NOMO-1 treated with DMSO at 0.1 percent for 48 hours (cell line): ENCODE measurements at regions not wholly inside any gene's neighbourhood (a gene's known extent, or its start where the extent isn't known, plus 50 kb on each side); places are given as distances from the start of the nearest gene placed in this dataset.
"Not testable (repeated sequence)": the region's sequence is repeated elsewhere in the genome, so short reads cannot be mapped to it uniquely, and the experiment has no call there.

Experiments
- DNase-seq: peaks from one replicate; lab custom pipeline; 2025; ENCODE audit not compliant: unreplicated experiment; lab: John Stamatoyannopoulos, UW

GRCh38 chr2:59770651-59771050 lies 782.8 kb downstream of the BCL11A start:
- no peak for DNase-seq

- DNase-seq = no peak
Observed at GRCh38 chr2:59761966-59762365, 791.5 kb downstream of the BCL11A start.

DNA sequence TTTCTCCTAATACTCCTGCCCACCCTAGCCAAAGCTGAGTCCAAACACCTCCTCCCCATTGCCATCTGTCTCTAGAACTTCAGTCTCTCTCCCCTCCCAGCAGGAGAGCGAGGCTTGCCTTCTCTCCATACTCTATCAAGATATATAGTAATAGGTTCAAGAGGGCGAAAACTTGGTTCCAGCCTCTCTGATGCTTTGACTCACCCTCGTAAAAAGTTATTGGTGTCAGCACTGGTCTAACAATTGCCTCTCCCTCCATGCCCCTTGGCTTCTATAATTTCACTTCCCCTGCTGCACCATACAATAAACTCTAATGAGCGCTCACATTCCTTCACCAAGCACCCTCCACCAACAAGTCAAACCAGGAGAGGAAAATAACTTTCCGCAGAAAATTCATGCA lies 797.3 kb downstream of the BCL11A start:
- DNase-seq = peak; percentile 42

GRCh38 chr2:59754011-59754735 lies 799.3 kb downstream of the BCL11A start:
- no peak for DNase-seq

DNA sequence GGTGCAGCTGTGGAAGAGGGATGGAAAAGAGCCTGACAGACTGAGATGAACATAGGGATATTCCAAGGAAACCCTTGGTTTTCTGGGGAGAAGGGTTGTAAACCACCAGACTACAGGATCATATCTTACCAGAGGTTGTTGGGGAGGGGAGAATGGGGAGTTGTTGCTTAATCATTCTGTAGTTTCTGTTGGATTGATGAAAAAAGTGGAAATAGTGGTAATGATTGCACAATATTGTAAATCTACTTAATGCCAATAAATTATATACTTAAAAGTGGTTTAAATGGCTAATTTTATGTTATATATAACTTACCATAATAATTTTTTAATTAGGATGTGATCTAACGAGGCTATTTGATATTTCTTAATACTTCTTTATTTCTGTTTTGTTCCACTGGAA lies 800.9 kb downstream of the BCL11A start:
- DNase-seq = peak; percentile 32

DNA sequence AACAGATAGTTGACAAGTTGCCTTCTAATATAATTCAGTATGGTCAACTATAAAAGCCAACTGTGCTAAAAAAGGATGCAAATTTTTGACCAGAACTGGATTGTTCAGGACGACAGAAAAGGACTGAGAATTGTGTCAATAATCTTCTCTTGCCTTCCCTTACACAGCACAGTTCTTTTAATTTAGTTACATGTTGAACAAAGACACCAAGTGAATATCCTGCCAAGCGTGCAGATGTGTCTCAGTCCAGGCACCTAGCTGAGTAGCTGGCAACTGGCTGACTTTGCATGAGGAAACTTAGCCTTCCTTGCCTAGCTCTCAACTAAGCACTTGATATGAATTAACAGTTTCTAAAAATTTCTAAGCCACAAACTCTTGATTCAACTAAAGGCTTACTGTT lies 801.4 kb downstream of the BCL11A start:
- DNase-seq = no peak

DNA sequence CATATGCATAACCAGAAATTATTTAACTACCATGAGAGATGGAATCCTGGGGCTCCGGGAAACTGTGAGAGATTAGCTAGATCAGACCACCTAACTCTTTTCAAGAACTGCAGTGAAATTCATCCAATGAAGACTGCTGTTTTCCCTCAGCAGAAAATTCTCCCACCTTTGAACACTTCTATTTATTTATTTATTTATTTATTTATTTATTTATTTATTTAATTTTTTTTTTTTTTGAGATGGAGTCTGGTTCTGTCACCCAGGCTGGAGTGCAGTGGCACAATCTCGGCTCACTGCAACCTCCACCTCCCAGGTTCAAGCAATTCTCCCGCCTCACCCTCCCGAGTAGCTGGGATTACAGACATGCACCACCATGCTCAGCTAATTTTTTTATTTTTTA lies 802.2 kb downstream of the BCL11A start:
- DNase-seq = not testable (repeated sequence)

- no peak for DNase-seq
Observed at GRCh38 chr2:59746291-59746690, 807.2 kb downstream of the BCL11A start.

DNA sequence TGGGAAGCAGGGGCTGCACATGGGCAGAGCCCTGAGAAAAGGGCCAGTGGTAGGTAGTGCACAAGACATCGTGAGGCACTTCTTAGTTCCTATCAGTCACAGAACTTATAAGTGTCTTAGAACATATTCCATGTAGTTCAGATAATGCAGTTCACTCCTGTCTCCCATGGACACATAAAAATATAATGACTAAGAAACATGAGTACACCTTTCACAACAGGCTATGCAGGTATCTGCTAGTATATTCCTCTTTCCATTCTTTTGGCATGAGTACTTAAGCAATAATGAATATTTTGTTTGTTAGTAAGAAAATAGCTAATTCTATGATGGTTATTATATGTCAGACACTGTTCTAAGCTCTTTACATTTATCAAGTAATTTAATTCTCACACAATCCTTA lies 808.4 kb downstream of the BCL11A start:
- no peak for DNase-seq

- DNase-seq = peak; percentile 6
Observed at GRCh38 chr2:59744436-59744835, 809.0 kb downstream of the BCL11A start.

GRCh38 chr2:59741840-59742239 lies 811.6 kb downstream of the BCL11A start:
- no peak for DNase-seq

GRCh38 chr2:59739166-59739565 lies 814.3 kb downstream of the BCL11A start:
- no peak for DNase-seq

DNA sequence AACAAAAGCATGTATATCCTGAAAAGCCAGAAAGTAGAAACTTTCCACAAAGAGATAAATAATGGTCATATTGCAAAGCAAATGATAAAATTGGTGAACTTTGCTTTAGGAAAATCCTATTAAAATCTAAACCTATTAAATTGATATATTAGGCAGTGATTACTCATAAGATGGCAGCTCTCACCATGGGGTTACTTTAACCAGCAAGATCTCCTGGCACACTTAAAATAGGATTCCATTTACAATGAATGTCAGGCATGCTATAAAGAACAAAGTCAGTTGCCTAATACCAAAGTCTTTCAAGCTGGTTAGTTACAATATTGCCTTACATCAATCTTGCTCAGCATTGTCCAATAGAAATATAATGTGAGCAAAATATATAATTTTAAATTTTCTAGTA lies 816.2 kb downstream of the BCL11A start:
- no peak for DNase-seq

- DNase-seq = no peak
Observed at GRCh38 chr2:59734743-59735142, 818.7 kb downstream of the BCL11A start.

GRCh38 chr2:59733970-59734369 lies 819.5 kb downstream of the BCL11A start:
- no peak for DNase-seq

DNA sequence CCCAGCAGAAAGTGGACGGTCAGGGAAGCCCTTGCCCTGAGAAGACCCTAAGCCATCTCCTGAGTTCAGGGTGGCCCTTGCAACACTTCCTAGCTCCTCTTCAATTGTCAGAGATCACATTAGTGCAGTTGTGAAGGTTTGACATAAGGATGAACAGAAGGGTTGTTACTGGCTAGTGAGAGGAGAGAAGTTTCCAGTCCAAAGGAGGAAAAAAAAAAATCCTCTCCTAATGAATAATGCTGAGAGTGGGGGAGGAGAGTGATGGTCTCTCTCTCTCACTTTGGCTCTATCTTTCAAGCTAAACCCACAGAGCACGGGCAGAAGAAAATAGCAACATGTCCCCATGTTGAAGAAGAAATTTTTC lies 819.9 kb downstream of the BCL11A start:
- DNase-seq = no peak

DNA sequence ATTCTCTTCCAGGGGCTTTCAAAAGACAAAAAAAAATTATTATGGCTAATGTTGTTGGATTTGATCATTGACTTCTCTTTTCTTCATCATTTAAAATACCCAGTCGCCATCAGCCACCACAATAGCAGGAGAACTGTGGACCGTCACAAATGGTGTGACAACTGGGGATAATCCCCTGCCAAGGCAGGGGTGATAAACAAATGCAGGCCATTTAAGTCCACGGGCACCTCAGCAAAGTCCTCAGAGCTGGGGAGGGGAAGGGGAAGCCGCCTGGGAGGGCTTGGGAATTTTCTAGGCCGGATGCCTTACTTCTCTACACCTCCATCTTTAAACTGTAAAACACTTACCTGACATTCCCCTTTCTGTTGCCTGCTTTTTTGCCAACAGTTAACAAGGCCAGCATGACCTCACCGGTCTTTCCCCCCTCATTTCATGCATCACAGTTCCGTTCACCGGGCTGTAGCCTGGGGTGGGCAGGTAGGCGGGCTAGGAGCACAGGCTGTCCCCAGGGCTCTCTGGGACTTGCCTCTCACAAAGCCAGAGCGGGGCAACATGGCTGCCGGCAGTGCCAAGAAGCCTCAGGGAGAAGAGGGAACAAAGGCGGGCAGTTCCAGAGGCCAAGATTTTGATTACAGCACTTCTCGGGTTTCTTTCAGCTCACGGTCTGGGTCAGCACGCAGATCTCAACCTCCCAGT lies 820.4 kb downstream of the BCL11A start:
- DNase-seq = no peak

DNA sequence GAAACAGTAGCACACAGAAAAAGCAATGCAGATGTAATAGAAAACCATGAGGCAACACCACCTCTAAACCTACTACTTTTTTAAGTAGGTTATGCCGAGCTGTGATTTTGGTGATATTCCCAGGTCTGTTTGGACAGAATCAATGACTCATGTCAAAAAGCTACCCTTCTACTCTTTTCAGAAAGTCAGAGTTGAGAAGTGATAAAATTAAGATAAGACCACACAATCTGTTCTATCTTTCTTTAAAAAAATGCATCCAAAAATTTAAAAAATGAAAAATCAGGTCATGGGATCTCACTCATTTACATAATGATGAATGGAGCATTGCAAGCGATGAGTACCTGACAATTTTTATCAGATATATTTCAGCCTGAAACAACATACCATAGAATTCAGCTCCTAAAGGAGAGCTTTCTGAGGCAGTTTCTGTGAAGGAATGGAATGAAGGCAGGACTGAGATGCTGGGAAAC lies 826.3 kb downstream of the BCL11A start:
- no peak for DNase-seq

DNA sequence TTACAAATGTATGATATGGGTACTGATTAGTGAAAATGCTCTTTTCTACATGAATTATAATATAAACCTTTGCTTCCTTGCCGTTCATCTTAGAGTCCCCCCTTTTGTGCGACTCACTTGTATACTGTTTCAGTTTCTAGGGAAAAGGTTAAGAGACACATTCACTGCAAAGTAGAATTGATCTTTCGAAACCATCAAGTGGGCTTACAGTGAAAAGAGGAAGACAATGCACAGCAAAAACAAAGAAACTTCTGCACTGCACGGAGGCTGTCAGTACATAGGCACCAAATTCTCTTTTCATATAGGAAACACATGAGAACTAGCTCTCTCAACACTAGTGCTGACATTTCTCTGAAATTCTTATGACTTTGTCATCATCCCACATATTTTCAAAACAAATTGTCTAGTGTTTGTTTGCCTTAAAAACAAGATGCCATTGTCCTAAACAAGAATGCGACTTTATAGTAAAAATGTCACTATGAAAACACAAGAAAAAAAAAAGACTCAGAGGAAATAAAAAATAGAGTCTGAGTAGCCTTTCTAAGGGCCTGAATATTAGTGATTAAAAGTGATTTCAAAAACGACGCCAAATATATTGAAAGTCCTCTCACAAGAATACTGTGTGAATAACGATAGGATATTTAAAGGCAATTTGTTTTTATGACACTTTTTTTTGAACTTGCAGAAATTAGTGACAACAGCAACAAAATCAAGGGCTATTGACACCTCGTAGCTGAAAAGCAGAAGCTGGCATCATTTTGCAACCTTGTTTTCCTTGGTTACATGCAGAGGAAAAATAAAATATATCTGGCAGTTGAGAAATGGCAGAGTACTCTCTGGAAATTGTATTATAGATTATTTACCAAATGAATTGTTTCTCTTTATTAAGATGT lies 827.0 kb downstream of the BCL11A start:
- peak; percentile 92 for DNase-seq

DNA sequence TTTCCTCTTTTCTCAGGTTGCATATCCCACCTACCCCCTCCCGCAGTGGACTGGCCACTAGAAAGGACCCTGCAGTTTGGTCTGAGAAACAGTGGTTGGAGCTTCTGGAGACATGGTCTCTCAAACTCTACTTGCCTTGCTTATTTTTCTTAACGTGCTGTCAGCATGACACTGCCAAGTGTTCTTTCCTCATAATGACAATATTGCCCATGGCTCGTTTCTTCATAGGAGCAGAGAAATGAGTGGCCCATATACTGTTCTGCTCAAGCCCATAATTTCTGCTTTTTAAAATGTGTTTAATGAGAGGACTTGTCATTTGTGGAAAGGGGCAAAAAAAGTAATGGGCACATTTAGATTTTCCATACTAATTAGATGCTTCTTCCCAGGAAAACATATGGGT lies 828.7 kb downstream of the BCL11A start:
- DNase-seq = peak; percentile 17

- no peak for DNase-seq
Observed at GRCh38 chr2:59720296-59720866, 833.1 kb downstream of the BCL11A start.
